Endothelial cell of umbilical vein (primary cell): ENCODE measurements at regions not wholly inside any gene's neighbourhood (a gene's known extent, or its start where the extent isn't known, plus 50 kb on each side); places are given as distances from the start of the nearest gene placed in this dataset.

Experiments used
- BruUV-seq: library from RNA; stranded (reverse); fragments of 400-500 nt; replicated peaks from 2 replicates; lab custom pipeline; 2021; lab: Mats Ljungman, UMichigan
- CTCF ChIA-PET: fragments of 300-600, 350-600 bp; sonication (Branson Sonifier 250); formaldehyde crosslinking; loops from one replicate; lab custom pipeline; 2021; ENCODE audit warnings: antibody characterized with exemption, inconsistent platforms; lab: Charles Lee
- POLR2A ChIA-PET: fragments of 300-600, 350-600 bp; sonication (Branson Sonifier 250); formaldehyde crosslinking; loops from one replicate; lab custom pipeline; 2021; ENCODE audit warnings: antibody characterized with exemption, inconsistent platforms; lab: Charles Lee
- DNase-seq: peaks from one replicate; pipeline ENCODE4 v3.0.0-alpha.2; 2011; ENCODE audit warnings: low read depth, low spot score
- FAIRE-seq: peaks from 2 replicates; lab custom pipeline; 2011; peaks lifted over from hg19 to GRCh38; lab: Jason Lieb, UNC
- H2AFZ ChIP-seq: 2 replicates; pipeline ENCODE4 v1.6.0; 2012; ENCODE audit warnings: low read depth, low read length, control low read depth, inconsistent platforms
- H3K27ac ChIP-seq: 2 replicates; pipeline ENCODE4 v1.5.1; 2011; ENCODE audit warnings: low read depth, mild to moderate bottlenecking, control low read depth, low read length, moderate library complexity; ENCODE audit not compliant: insufficient read depth
- H3K27me3 ChIP-seq, 2 experiments: 2 replicates each; pipeline versions ENCODE4 v1.6.0 to v1.6.1; 2011; ENCODE audit warnings: low read length in 2 of 2, mixed read lengths in 1 of 2; ENCODE audit not compliant: control insufficient read depth in 2 of 2, insufficient read depth in 2 of 2
- H3K36me3 ChIP-seq, 2 experiments: 2 replicates in 1 of 2; 3 replicates in 1 of 2; pipeline ENCODE4 v1.5.1; 2011; ENCODE audit warnings: low read length in 2 of 2, mild to moderate bottlenecking in 1 of 2, moderate library complexity in 1 of 2; ENCODE audit not compliant: control insufficient read depth in 2 of 2, insufficient read depth in 2 of 2; ENCODE audit errors: extremely low read depth in 1 of 2
- H3K4me1 ChIP-seq: 3 replicates; pipeline ENCODE4 v1.5.1; 2011; ENCODE audit warnings: mild to moderate bottlenecking, low read length; ENCODE audit not compliant: control insufficient read depth, insufficient read depth; ENCODE audit errors: extremely low read depth
- H3K4me2 ChIP-seq: 2 replicates; pipeline ENCODE4 v1.6.1; 2011; ENCODE audit warnings: low read length, control low read depth, mixed read lengths; ENCODE audit not compliant: insufficient read depth
- H3K4me3 ChIP-seq, 3 experiments: fragments of 200-600 bp in 1 of 3; sonication (generic), shearing (Covaris generic) in 1 of 3; replicated peaks in 1 of 3; 2 replicates each; pipeline ENCODE4 v1.5.1; 2011 to 2016; ENCODE audit warnings: control low read depth in 3 of 3, low read length in 3 of 3, mild to moderate bottlenecking in 2 of 3, inconsistent platforms in 1 of 3, low read depth in 1 of 3, moderate library complexity in 1 of 3; ENCODE audit not compliant: insufficient read depth in 1 of 3
- H3K79me2 ChIP-seq: 2 replicates; pipeline ENCODE4 v1.6.0; 2012; ENCODE audit warnings: low read length, inconsistent platforms; ENCODE audit not compliant: control insufficient read depth, insufficient read depth
- H3K9ac ChIP-seq: replicated peaks from 2 replicates; pipeline ENCODE3; 2011; ENCODE audit warnings: low read length, control low read depth; ENCODE audit not compliant: insufficient read depth; ENCODE audit errors: extremely low read depth
- H3K9me1 ChIP-seq: replicated peaks from 3 replicates; pipeline ENCODE4 v1.6.0; 2011; ENCODE audit warnings: mild to moderate bottlenecking, low read length; ENCODE audit not compliant: control insufficient read depth, insufficient read depth; ENCODE audit errors: extremely low read depth
- H3K9me3 ChIP-seq: replicated peaks from 2 replicates; pipeline ENCODE4 v1.5.1; 2012; ENCODE audit warnings: low read length, inconsistent platforms; ENCODE audit not compliant: control insufficient read depth, insufficient read depth
- H4K20me1 ChIP-seq: replicated peaks from 2 replicates; pipeline ENCODE3; 2011; ENCODE audit warnings: mild to moderate bottlenecking, low read length; ENCODE audit not compliant: control insufficient read depth, insufficient read depth; ENCODE audit errors: extremely low read depth
- CTCF ChIP-seq, 2 donors: IDR thresholded peaks; 1 replicate in 1 of 2; 2 replicates in 1 of 2; pipeline ENCODE4 v1.5.1; 2011; ENCODE audit warnings: low read length in 2 of 2, mild to moderate bottlenecking in 2 of 2, moderate library complexity in 2 of 2, control low read depth in 1 of 2, inconsistent platforms in 1 of 2, low read depth in 1 of 2; ENCODE audit not compliant: insufficient read depth in 1 of 2; ENCODE audit errors: extremely low read depth in 1 of 2
- EZH2 ChIP-seq: IDR thresholded peaks from 2 replicates; pipeline ENCODE4 v1.6.1; 2012; ENCODE audit warnings: borderline replicate concordance, low read depth, mild to moderate bottlenecking, moderate library complexity, low read length, inconsistent platforms; ENCODE audit not compliant: severe bottlenecking
- FOS ChIP-seq: IDR thresholded peaks from 2 replicates; pipeline ENCODE4 v1.6.1; 2011; ENCODE audit warnings: mild to moderate bottlenecking, low read length, moderate library complexity, borderline replicate concordance; ENCODE audit not compliant: insufficient read depth
- GATA2 ChIP-seq: IDR thresholded peaks from 2 replicates; pipeline ENCODE4 v1.7.0; 2011; ENCODE audit warnings: low read depth, mild to moderate bottlenecking, moderate library complexity, mixed read lengths, low read length; ENCODE audit not compliant: insufficient read length, insufficient read depth
- JUN ChIP-seq: IDR thresholded peaks from 2 replicates; pipeline ENCODE4 v1.6.1; 2011; ENCODE audit warnings: borderline replicate concordance, low read depth; ENCODE audit not compliant: insufficient read length, insufficient read depth
- MYC ChIP-seq: IDR thresholded peaks from one replicate; pipeline ENCODE4 v1.6.1; 2011; ENCODE audit warnings: mild to moderate bottlenecking, low read depth, low read length
- POLR2A ChIP-seq: IDR thresholded peaks from 2 replicates; pipeline ENCODE4 v1.6.1; 2012; ENCODE audit warnings: low read depth, mild to moderate bottlenecking, control low read depth, low read length
- POLR2AphosphoS5 ChIP-seq: IDR thresholded peaks from 2 replicates; pipeline ENCODE4 v1.6.1; 2012; ENCODE audit warnings: low read depth, mild to moderate bottlenecking, control low read depth, low read length, moderate library complexity; ENCODE audit not compliant: insufficient read depth
- dilution Hi-C: fragments of 300-500 bp; cut with MboI; formaldehyde crosslinking; loops from one replicate; pipeline ENCODE4 v1.15.0; 2019; ENCODE audit warnings: low sequenced_read_pairs; ENCODE audit not compliant: extremely low pct_ligation_motif_present
- intact Hi-C: fragments of 100-400 bp; cut with micrococcal nuclease; formaldehyde crosslinking; loops from one replicate; pipeline ENCODE4 v1.10.0; 2022
- TF ChIP-seq, protein P1 (sequence below): IDR thresholded peaks from 2 replicates; pipeline ENCODE4 v1.6.1; 2011; ENCODE audit not compliant: insufficient read depth, insufficient read length

DNA sequence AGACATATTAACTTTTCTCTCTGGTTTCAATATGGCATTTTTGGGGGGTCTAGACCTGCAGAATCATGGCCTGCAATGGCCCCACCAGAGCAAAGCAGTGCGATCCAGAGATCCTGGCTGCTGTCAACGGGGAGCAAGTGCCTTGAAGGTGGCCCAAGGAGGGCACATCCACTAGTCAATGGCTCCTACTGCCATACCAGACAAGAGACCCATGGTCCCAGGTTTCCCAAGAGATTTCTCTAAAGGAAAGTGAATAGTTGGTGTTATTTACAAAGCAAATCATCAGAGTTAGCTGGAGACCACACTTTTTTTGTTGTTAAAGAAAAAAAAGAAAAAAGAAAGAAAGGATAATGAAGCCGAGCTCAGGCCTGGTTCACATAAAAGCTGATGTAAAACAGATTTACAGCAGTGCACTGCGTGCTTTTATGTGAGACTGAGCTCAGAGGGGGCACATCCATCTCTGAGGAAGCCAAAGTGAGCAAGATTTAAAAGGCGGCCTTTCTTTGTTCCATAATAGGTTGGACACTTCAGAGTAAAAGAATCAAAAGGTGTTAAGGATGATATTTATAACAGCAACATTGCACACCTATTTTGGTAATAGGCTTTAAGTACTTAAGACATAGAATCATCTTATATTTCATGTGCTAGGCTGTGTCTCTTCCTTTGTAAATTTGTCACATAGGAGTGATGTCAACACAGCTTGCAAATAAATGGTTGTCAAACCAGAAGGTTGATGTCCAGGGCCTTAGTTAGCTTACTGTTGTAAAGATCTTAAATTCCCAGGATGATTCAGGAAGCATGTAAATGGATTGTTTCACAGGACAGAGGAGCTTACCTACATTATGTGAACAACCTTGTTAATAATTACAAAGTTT, 201.3 kb upstream of the NTM start:
- Histone ChIP-seq H3K27me3 (no peaks in the 10 kb centered on the region), H2AFZ (no peak overlapping the region), H3K4me3 (no peak overlapping the region), H3K4me2 (no peak overlapping the region), H3K79me2 (no peaks in the 10 kb centered on the region), H3K4me1 (no peaks in the 10 kb centered on the region), H3K36me3 (no peaks in the 10 kb centered on the region), H3K9me1 (no peaks in the 10 kb centered on the region), H4K20me1 (no peaks in the 10 kb centered on the region), H3K27ac (no peak overlapping the region), H3K9ac (no peak overlapping the region), H3K9me3 (no peaks in the 10 kb centered on the region)
- dilution Hi-C loops (no loop called here), intact Hi-C loops (no loop called here)
- FAIRE-seq (no peak), DNase-seq (no peak)
- ChIA-PET CTCF (no interaction called here), POLR2A (no interaction called here)
- TF ChIP-seq EZH2 (no peak), GATA2 (no peak), JUN (no peak), CTCF (IDR thresholded peaks at IDR 0.05; ENCODE audit: extremely low read depth in 1 of 2, insufficient read depth in 1 of 2, low read depth in 1 of 2, low read length in 2 of 2) (no peak), FOS (no peak), POLR2A (no peak), POLR2AphosphoS5 (no peak), MYC (no peak)
- TF ChIP-seq, protein P1, sequence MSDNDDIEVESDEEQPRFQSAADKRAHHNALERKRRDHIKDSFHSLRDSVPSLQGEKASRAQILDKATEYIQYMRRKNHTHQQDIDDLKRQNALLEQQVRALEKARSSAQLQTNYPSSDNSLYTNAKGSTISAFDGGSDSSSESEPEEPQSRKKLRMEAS, result no peak
- no TSS peak for BruUV-seq
